AG08396 (cell line): ENCODE measurements at regions not wholly inside any gene's neighbourhood (a gene's known extent, or its start where the extent isn't known, plus 50 kb on each side); places are given as distances from the start of the nearest gene placed in this dataset.

ENCODE experiments used
- DNase-seq: peaks from one replicate; pipeline ENCODE4 v3.0.0; 2012; ENCODE audit warnings: low spot score, mixed read lengths

DNA sequence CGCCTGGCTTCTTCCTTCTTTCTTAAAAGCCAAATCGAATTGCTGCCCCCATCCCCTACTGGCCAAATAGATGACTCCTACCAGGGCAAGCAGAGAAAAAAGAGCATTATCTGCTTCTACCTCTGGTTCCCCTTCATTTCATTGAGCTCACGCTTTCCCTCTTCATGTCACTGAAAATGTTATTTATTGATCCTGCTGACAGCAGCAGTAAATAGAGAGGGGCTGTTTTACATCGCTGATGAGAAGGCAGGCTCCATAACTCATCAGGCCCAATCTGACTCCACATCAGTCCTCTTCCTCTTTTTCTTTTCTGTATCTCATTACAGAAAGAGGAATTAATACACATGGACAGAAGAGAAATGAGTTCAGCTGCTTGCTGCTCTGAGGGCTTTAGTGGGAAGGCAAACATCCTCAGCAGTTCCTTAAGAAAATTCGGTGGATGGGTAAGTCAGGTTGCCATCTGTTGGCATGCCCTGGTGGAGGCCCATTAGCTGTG is 904.1 kb downstream of the KCNMA1 start:
- no peak for DNase-seq

- DNase-seq = no peak
Observed at GRCh38 chr10:76732306-76732705, 905.3 kb downstream of the KCNMA1 start.

DNA sequence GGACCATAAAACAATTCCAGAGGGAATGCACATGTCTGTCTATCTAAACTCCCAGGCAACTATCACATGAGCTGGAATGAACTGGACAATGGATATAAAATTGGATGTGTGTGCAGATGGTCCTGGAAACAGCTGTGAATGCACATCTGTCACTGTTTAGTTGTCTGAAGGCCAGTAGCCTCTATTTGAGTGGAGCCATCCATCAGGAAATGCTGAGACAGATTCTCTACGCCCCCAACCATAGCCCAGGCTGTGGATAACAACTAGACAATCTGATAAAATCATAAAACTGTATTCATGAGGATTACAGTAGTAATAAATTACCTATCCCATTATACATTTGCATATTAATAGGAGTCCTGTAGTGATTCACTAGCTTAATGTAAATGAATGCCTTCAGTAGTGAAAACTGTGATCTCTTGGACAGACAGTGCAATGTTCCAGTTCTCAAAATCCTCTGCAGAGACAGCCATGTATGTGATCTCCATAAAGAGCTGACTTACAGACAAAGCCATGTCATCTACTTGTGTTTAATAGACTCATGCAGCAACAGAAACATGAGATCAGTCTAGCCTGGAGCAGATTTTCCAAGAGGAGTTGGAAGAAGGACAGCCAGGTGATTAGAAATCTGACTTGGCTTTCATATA is 907.6 kb downstream of the KCNMA1 start:
- DNase-seq = no peak

DNA sequence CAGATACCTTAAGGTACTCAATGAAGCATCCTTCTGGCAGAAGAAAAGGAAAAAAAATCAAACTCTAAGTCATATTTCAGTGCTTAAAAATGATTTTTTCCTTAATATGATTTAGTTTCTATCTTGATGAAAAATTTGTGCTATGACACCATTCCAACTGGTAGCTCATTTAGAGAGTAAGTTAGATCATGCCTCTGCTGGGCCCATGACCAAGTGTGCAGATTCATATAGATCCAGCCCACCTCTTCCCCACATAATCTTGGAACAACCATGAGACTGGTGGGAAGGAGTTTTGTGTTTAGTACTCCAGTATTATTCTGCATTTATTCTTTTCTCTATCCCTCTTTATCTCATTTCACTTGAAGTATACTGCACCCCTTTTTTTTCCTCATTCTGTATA is 908.3 kb downstream of the KCNMA1 start:
- DNase-seq = no peak

GRCh38 chr10:76727038-76727437 is 910.6 kb downstream of the KCNMA1 start:
- no peak for DNase-seq

DNA sequence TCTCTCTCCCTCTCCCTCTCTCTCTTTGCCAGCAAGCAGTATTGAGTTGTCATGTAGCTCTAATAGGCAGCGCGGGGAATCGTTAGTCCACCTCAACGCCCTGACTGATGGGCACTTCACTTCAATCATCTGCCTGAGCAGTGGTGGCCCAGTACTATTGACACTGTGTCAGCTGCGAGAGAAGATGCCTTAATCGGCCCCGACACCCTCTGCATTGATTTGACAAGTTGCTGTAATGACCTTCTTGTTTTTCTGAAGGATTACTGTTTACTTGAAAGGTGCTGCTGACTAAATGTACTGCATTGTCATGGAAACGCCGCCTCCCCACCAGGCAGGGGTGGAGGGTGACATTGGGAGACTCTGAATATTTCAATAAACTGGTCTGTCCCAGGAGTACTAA is 913.8 kb downstream of the KCNMA1 start:
- DNase-seq = no peak

GRCh38 chr10:76721891-76722505 is 915.6 kb downstream of the KCNMA1 start:
- no peak for DNase-seq

DNA sequence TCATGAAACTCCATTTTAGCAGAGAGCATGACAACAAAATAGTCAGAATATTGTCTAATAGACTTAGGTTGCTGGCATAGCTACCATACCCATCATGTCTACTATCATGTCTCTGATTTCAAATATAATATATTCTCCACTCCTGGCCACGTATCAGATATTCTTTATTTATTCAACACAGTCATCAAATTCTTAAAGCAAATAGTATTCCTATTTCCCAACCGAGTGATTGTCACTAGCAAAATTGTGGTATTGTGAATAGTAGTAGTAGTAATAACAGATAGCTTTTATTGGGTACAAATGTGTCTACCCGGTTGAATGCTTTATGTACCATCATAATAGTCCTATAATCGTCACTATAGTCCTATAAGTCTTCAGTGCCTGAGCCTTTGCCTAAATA is 918.6 kb downstream of the KCNMA1 start:
- no peak for DNase-seq

GRCh38 chr10:76717141-76717540 is 920.5 kb downstream of the KCNMA1 start:
- peak; percentile 8 for DNase-seq

DNA sequence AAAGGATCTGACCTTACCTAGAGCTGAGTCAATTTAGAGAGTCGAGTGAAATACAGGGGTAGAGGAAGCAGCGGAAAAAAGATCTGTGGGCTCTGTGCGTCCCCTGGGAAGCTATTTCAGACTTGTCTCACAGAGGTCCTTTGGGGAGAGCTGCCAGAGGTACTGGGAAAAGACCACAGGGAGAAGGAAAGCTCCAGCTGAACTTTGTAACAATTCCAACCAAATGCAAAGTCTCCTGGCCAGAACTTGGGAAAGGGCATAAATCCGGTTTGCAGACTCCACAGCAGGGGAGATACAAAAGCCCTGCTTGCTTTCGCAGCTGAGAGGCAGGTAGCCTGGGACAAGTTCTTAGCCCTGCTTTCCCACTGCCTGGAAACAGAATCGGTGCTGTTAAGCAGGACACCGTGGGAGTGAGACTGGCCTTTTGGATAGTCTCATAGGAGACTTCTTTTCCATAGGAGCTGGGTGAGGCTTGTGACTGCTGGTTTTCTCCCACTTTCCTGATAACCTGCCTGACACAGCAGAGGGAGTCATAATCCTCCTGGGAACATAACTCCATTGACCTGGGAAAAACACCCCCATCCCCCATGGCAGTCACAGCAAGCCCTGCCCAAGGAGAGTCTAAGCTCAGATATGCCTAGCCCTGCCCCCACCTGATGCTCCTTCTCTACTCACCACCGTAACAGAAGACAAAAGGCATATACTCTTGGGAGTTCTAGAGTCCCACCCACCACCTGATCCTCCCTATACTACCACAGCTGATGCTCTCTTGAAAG is 926.2 kb downstream of the KCNMA1 start:
- DNase-seq = no peak

GRCh38 chr10:76700241-76700640 is 937.4 kb downstream of the KCNMA1 start:
- DNase-seq = no peak

- DNase-seq = no peak
Observed at GRCh38 chr10:76697923-76698322, 939.7 kb downstream of the KCNMA1 start.

GRCh38 chr10:76695069-76695468 is 942.5 kb downstream of the KCNMA1 start:
- no peak for DNase-seq

DNA sequence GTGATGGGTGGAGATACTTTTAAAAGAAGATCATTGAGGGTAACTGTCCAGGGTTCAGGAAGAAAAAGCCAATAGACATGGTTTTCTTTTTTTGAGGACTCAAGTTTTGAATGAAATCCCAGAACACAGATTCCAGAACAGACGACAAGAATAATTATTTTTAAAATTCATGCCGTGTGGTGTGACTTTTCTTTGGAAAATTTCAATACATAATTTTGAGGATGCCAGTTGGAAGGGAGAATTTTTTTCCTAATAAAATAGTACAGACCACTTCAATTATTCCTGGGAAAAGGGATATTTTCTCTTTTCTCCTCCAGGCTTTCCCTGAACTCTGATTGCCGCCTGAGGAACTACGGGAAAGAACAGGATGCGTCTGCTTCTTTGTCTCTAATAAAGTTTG is 951.4 kb downstream of the KCNMA1 start:
- no peak for DNase-seq

DNA sequence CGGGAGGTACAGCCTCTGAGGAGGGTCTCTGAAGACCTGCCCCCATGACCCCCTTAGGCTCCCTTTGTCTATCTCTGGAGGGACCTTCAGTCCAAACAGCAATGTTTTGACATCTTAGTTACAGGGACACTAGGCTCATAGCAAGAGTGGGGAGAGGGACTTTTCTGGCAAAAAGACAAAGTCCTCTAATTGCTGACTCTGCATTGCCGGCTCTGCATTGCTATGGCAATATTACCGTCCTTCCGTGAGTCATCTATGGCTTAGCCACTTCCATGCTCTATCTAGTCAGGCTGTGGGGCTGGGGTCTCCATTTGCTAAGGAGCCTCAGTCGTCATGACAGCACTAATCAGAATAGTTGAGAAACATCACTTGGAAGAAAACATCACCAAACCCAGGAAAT is 952.6 kb downstream of the KCNMA1 start:
- no peak for DNase-seq

GRCh38 chr10:76681153-76681552 is 956.5 kb downstream of the KCNMA1 start:
- no peak for DNase-seq

- DNase-seq = no peak
Observed at GRCh38 chr10:76679030-76679429, 958.6 kb downstream of the KCNMA1 start.

DNA sequence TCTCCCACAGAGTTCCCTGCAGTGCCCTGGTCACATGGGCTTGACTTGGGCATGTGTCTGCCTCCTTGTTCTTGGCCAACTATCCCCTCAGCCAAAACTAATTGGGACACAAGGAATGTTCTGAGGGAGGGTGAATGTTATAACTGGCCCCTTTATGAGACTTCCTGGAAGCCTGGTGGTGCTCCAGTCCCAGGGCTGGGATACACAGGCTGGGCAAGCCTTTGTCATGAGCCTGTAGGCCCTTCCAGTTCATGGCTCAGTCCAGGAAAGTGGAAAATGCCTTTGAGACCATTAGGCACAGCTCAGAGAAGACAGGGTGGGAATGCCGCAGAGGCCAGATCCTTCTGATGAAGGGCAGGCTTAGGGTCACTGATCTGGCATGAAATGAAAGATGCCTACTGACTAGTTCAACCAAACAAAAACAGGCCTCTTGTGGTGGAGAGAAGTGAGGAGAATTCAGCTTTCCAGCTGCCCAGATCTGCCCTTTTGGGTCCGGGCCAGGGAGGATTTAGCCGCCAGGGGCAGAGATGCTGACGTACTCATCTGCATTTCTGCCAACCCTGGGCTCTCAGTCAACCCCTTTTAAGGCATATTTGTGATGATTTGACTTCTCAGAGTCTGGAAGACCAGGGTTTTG is 961.5 kb downstream of the KCNMA1 start:
- DNase-seq = peak; percentile 33

DNA sequence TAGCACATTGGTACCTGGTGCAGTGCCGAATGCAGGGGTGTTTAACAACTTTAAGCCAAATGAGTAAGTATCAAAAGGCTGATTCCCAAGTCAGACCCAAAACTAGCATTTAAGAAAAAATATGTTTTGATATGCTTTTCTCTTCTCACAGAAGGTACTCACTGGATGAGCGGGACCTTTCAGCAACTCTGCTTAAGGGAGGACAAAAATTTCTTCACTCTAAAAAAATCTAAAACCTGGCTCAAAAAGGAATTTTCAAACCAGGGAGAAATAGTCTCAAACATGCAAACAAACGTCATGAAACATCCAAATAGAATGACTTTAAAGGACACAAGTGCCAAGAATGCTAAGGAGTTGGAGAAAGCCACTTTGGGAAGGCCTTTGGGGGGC is 962.1 kb downstream of the KCNMA1 start:
- no peak for DNase-seq

- DNase-seq = no peak
Observed at GRCh38 chr10:76667408-76668370, 969.9 kb downstream of the KCNMA1 start.

DNA sequence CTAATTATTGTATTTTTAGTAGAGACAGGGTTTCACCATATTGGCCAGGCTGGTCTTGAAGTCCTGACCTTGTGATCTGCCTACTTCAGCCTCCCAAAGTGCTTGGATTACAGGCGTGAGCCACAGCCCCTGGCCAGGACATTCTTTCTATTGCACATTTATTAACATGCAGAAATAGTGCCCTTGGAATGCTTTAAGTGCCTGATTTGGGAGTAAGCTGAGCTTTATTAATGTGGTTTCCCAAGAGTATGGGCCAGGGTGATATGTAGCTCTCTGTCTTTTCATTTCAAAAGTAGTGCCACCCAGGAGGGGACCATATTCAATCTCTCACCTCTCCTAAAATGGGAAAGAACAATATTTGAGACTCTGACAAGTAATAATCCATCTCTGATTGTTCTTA is 970.7 kb downstream of the KCNMA1 start:
- no peak for DNase-seq

- DNase-seq = no peak
Observed at GRCh38 chr10:76665029-76665428, 972.6 kb downstream of the KCNMA1 start.
